Astrocyte (in vitro differentiated cells and primary cell): ENCODE measurements at regions not wholly inside any gene's neighbourhood (a gene's known extent, or its start where the extent isn't known, plus 50 kb on each side); places are given as distances from the start of the nearest gene placed in this dataset.

Source experiments
- CTCF ChIP-seq: IDR thresholded peaks from 2 replicates; pipeline ENCODE4 v1.5.1; 2011; ENCODE audit warnings: low read depth, mild to moderate bottlenecking, inconsistent platforms, low read length, moderate library complexity; ENCODE audit not compliant: insufficient read depth
- EZH2 ChIP-seq: IDR thresholded peaks from 2 replicates; pipeline ENCODE4 v1.6.1; 2012; ENCODE audit warnings: mild to moderate bottlenecking, low read length, inconsistent platforms; ENCODE audit not compliant: insufficient read depth

- TF ChIP-seq CTCF (no peak), EZH2 (no peak)
Measured at GRCh38 chrX:124256216-124256615, 76.2 kb upstream of the TEX13D start.
